ENCODE measurements at regions not wholly inside any gene's neighbourhood (a gene's known extent, or its start where the extent isn't known, plus 50 kb on each side); places are given as distances from the start of the nearest gene placed in this dataset.

DNA sequence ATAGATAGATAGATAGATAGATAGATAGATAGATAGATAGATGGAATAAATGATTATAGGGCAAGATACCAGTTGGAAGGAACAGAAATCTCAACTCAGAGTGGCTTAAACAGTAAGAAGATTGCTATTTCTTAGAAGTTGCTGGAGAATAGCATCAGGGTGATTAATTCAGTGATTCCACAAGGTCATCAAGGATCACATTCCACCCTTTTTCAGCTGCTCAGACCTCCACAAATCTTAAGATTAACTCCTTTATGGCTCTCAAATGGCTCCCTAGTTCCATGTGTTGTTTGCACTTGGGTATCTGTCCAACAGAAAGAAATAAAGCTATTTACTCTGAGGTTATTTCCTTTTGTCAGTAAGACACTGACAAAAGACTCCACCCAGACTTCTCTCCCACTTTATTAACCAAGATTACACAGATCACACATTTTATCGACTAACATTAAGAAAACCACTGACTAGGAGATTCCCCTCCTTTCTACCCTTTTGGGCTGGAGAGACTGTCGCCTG lies 68.3 kb upstream of the KIF16B start:
- TF ChIP-seq EZH2phosphoT487 (IDR thresholded peaks at IDR 0.05; ENCODE audit: low read length) (no peak), CTCF (IDR thresholded peaks at IDR 0.05; ENCODE audit: low read length) (no peak)

All from MM.1S (cell line).